WI38 (cell line): ENCODE measurements at regions not wholly inside any gene's neighbourhood (a gene's known extent, or its start where the extent isn't known, plus 50 kb on each side); places are given as distances from the start of the nearest gene placed in this dataset.

Source experiments
- H3K4me3 ChIP-seq: 2 replicates; pipeline ENCODE4 v1.5.1; 2011; ENCODE audit warnings: low read depth, mild to moderate bottlenecking, control low read depth, low read length
- TF ChIP-seq, protein P1 (sequence below): IDR thresholded peaks from 2 replicates; pipeline ENCODE4 v1.5.1; 2012; ENCODE audit warnings: low read depth, mild to moderate bottlenecking, control low read depth, low read length

DNA sequence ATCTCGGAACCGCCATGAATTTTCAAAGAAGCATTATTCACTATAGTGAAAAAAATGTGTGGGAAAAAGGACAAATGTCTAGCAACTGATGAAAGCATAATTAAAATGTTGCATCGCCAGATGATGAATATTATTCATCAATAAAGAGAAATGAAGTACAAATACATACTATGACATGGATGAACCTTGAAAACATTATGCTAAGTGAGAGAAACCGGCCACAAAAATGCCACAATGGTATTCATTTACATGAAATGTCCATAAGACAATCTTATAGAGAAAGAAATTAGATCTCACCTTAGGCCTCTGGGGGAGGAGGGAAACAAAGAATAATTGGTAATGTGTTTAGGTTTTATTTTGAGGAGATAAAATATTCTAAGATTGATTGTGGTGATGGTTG is 645.0 kb downstream of the EFNB2 start:
- H3K4me3 ChIP-seq: no peak overlapping the region
- TF ChIP-seq, protein P1, sequence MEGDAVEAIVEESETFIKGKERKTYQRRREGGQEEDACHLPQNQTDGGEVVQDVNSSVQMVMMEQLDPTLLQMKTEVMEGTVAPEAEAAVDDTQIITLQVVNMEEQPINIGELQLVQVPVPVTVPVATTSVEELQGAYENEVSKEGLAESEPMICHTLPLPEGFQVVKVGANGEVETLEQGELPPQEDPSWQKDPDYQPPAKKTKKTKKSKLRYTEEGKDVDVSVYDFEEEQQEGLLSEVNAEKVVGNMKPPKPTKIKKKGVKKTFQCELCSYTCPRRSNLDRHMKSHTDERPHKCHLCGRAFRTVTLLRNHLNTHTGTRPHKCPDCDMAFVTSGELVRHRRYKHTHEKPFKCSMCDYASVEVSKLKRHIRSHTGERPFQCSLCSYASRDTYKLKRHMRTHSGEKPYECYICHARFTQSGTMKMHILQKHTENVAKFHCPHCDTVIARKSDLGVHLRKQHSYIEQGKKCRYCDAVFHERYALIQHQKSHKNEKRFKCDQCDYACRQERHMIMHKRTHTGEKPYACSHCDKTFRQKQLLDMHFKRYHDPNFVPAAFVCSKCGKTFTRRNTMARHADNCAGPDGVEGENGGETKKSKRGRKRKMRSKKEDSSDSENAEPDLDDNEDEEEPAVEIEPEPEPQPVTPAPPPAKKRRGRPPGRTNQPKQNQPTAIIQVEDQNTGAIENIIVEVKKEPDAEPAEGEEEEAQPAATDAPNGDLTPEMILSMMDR: no peak

DNA sequence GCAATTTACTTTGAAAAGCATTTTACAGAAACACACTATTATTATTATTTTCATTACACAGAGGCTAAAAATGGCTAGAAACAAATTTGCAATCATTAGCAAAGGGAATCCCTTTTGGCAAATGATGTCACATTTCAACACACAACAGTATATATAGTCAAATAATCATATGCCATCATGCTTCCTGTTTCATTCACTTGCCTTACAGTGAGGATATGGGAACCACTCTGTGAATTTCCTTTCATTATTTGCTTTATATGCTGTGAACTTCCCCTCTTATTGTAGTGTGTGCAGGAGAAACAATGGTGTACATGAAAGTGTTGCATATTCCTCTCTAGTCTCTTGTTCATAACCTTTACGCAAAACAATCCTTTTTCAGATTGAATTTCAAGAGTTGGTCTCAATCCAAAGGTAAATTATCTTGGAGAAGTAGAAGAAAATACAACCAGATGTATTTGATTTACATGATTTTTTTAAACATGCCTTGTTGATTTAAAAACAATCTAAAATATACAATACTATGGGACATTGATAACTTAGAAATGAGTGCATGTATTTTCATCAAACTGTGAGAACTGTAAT is 657.3 kb downstream of the EFNB2 start:
- no peak overlapping the region for H3K4me3 ChIP-seq
- TF ChIP-seq, protein P1: no peak

DNA sequence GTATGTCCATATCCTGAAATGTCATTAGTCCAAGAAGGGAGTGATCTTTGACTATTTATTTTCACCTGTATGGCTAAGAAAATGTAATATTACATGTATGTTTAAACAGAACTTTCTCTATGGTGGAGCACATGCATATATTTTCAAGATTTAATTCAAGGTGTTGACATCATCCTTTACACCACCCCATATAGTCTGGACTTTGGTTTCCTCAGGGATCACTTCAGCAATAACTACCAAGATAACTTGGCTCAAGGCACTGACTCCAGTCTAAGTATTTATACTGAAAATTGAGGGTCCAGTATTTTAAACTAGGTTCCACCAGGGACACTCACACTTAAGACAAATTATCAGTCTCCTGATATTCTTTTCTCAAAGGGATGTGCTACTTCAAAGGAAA is 660.6 kb downstream of the EFNB2 start:
- H3K4me3 ChIP-seq: no peak overlapping the region
- TF ChIP-seq, protein P1: no peak

DNA sequence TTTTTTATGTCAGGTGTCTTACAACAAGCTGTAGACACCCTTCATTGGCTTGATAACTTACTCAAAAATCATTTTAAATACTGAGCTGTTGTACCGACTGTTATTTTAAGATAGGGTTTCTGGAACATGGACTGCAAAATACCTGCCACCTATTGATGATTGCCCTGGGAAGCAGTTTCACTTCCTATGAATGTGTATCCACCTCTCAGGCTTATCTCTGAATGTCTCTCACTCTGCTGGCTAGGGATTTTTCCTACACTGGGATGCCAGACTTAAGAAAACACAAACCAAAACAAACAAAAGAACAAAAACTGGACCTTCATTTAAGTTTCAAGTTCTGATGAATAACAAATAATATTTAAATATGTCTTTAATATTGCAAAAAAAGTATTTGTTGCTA is 663.7 kb downstream of the EFNB2 start:
- H3K4me3 ChIP-seq: no peak overlapping the region
- TF ChIP-seq, protein P1: no peak

DNA sequence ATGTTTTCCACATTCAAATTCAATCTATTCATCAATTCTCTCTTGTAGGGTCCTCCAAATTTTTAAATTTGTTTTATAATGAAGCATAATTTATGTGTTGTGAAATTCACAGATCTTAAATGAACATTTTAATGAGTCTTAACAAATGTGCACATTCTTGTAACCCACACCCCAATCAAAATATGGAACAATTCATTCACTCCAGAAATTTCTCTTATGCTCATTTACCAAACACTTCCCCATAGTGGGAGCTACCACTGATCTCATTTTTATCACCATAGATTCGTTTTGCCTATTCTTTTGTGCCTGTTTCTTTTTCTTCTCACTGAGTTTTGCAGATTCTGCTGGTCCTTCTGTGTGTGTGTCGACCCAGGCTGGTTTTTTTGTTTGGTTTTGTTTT is 664.1 kb downstream of the EFNB2 start:
- TF ChIP-seq, protein P1: no peak
- no peak overlapping the region for H3K4me3 ChIP-seq

DNA sequence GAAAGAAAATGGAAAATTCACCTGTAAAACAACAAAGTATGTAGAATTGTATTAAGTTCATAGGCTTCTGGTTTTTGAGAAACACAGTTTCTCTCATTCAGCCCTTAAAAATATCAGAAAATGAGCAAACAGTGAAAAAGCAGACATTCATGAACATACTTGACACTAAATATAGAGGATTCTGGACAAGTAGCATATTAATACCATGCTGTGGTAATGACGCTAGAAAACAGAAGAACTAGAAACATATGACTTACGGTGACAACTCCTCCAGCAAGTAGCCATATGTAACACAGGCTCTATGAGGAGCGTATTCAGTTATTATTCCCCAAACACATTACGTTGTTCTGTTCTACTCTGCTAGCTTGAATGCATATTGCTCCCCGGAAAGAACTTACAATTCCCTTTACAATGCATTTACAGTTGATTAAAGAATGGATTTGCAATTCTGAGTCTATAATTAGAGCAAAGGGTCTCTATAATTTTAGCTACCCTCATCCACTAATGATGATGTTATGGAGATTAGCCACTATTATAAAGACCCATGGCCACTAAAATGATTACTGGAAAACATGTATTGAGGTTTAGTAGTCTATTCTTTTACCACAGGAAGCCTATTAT is 672.1 kb downstream of the EFNB2 start:
- TF ChIP-seq, protein P1: no peak

DNA sequence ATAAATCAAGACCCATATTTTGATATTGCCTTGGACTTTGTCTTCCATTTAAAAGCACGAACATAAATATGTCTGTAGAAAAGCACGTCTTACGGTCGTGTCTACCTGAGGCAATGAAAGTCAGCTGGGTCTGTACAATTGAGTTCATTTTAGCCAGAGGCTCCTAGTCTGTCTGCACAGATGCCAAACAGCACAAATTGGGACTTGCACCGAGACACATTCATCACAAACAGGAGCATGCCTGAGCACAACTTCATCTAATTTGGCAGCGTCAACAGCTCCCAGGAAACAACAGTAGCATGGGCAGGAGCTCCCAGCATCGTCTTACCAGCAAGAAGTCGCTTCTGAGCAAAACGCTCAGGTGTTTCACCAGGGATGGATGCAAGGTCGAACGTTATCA is 687.0 kb downstream of the EFNB2 start:
- no peak overlapping the region for H3K4me3 ChIP-seq
- TF ChIP-seq, protein P1: no peak

More for the DNA sequence above, 672.1 kb downstream of the EFNB2 start:
- H3K4me3 ChIP-seq: no peak overlapping the region
